A549 (cell line): ENCODE measurements at regions not wholly inside any gene's neighbourhood (a gene's known extent, or its start where the extent isn't known, plus 50 kb on each side); places are given as distances from the start of the nearest gene placed in this dataset.

ENCODE experiments used
- ATAC-seq, 2 experiments: fragments of 200-7000 bp in 1 of 2; fragments of >200 bp in 1 of 2; cut with Nextera tagmentation in 1 of 2; cut with Tn5 transposase in 1 of 2; 3 replicates each; pipeline versions ENCODE4 v1.8.0 to v1.9.1; 2018 to 2020; ENCODE audit warnings: mild to moderate bottlenecking in 1 of 2, moderate library complexity in 1 of 2
- CTCF ChIA-PET: fragments of 300-600 bp; sonication (Branson Sonifier 250); formaldehyde crosslinking; extraction: SDS; loops from one replicate; lab custom pipeline; 2021; ENCODE audit warnings: antibody characterized with exemption, inconsistent platforms; lab: Yijun Ruan, JAX
- POLR2A ChIA-PET: fragments of 350-600 bp; formaldehyde crosslinking; extraction: SDS; loops from one replicate; lab custom pipeline; 2021; ENCODE audit warnings: antibody characterized with exemption, inconsistent platforms; lab: Yijun Ruan, JAX
- DNase-seq, 2 experiments: peaks; one replicate each; pipeline versions ENCODE4 v3.0.0 to v3.0.0-alpha.2; 2011 to 2016; ENCODE audit warnings: low read depth in 1 of 2, low spot score in 1 of 2
- FAIRE-seq: peaks from 2 replicates; lab custom pipeline; 2011; peaks lifted over from hg19 to GRCh38; lab: Jason Lieb, UNC
- H3K27ac ChIP-seq, 2 experiments: fragments of >200 bp; sonication (Bioruptor Twin); formaldehyde crosslinking; 3 replicates each; pipeline ENCODE4 v1.5.1; 2016 to 2017
- H3K4me1 ChIP-seq: fragments of >200 bp; sonication (Bioruptor Twin); formaldehyde crosslinking; 3 replicates; pipeline ENCODE4 v1.6.1; 2016
- H3K4me2 ChIP-seq: fragments of >200 bp; sonication (Bioruptor Twin); formaldehyde crosslinking; 3 replicates; pipeline ENCODE4 v1.6.1; 2016
- H3K4me3 ChIP-seq: fragments of >200 bp; sonication (Bioruptor Twin); formaldehyde crosslinking; 3 replicates; pipeline ENCODE4 v1.5.1; 2016
- H3K9me3 ChIP-seq: fragments of >200 bp; sonication (Bioruptor Twin); formaldehyde crosslinking; 3 replicates; pipeline ENCODE4 v1.6.1; 2016
- CBX2 ChIP-seq: fragments of 200-600 bp; sonication (generic); IDR thresholded peaks from 2 replicates; pipeline ENCODE4 v1.6.1; 2016; ENCODE audit warnings: low read depth, mild to moderate bottlenecking, borderline replicate concordance
- CEBPB ChIP-seq, 2 experiments: fragments of >200 bp in 1 of 2; sonication (Bioruptor Twin) in 1 of 2; formaldehyde crosslinking in 1 of 2; IDR thresholded peaks; 2 replicates each; pipeline ENCODE4 v1.6.1; 2012 to 2016
- EHF ChIP-seq: fragments of 250-450 bp; sonication (Bioruptor Pico); IDR thresholded peaks from 2 replicates; pipeline ENCODE4 v1.5.0; 2020; ENCODE audit warnings: mild to moderate bottlenecking
- EHMT2 ChIP-seq: fragments of 200-600 bp; sonication (generic); IDR thresholded peaks from 2 replicates; pipeline ENCODE4 v1.6.1; 2016; ENCODE audit warnings: antibody characterized with exemption, low read depth, mild to moderate bottlenecking, moderate library complexity
- EP300 ChIP-seq, 2 experiments: fragments of >200 bp; sonication (Bioruptor Twin); formaldehyde crosslinking; IDR thresholded peaks; 2 replicates in 1 of 2; 3 replicates in 1 of 2; pipeline ENCODE4 v1.6.1; 2016 to 2017
- FOXS1 ChIP-seq: fragments of 250-450 bp; sonication (Bioruptor Pico); IDR thresholded peaks from 2 replicates; pipeline ENCODE4 v1.5.0; 2020; ENCODE audit warnings: mild to moderate bottlenecking, moderate library complexity
- HEYL ChIP-seq: fragments of 250-450 bp; sonication (Bioruptor Pico); IDR thresholded peaks from 2 replicates; pipeline ENCODE4 v1.8.0; 2021; ENCODE audit warnings: mild to moderate bottlenecking, moderate library complexity
- KDM5A ChIP-seq: fragments of 200-600 bp; sonication (generic); IDR thresholded peaks from 2 replicates; pipeline ENCODE4 v1.6.1; 2016; ENCODE audit warnings: antibody characterized with exemption, mild to moderate bottlenecking
- MAX ChIP-seq: IDR thresholded peaks from 2 replicates; pipeline ENCODE4 v1.6.1; 2012
- MAZ ChIP-seq: fragments of 150-350 bp; IDR thresholded peaks from 2 replicates; pipeline ENCODE4 v1.6.1; 2014; ENCODE audit warnings: antibody characterized with exemption, low read depth, low read length, borderline replicate concordance
- NPAS2 ChIP-seq: fragments of 250-450 bp; sonication (Bioruptor Pico); IDR thresholded peaks from 2 replicates; pipeline ENCODE4 v1.8.0; 2022; ENCODE audit warnings: mild to moderate bottlenecking, moderate library complexity, borderline replicate concordance
- NR3C1 ChIP-seq: fragments of >200 bp; sonication (Bioruptor Twin); formaldehyde crosslinking; IDR thresholded peaks from 3 replicates; pipeline ENCODE4 v1.6.1; 2017
- POLR2A ChIP-seq: IDR thresholded peaks from 2 replicates; pipeline ENCODE4 v1.6.1; 2012; ENCODE audit warnings: mild to moderate bottlenecking, low read length
- POLR2AphosphoS2 ChIP-seq: conservative IDR thresholded peaks from 2 replicates; pipeline ENCODE4 v1.6.1; 2012; ENCODE audit warnings: low read length, improper control_type of control experiment, inconsistent platforms
- RAD21 ChIP-seq, 2 experiments: fragments of >200 bp in 1 of 2; sonication (Bioruptor Twin) in 1 of 2; formaldehyde crosslinking in 1 of 2; IDR thresholded peaks in 1 of 2; conservative IDR thresholded peaks in 1 of 2; 2 replicates in 1 of 2; 3 replicates in 1 of 2; pipeline ENCODE4 v1.6.1; 2012 to 2018; ENCODE audit warnings: inconsistent platforms in 1 of 2
- RCOR1 ChIP-seq: fragments of 150-350 bp; IDR thresholded peaks from 2 replicates; pipeline ENCODE4 v1.6.1; 2014; ENCODE audit warnings: antibody characterized with exemption, low read length, low read depth
- RFX5 ChIP-seq: fragments of 450-650 bp; IDR thresholded peaks from 2 replicates; pipeline ENCODE4 v1.7.1; 2014; ENCODE audit warnings: antibody characterized with exemption, mild to moderate bottlenecking, moderate library complexity
- RNF2 ChIP-seq: fragments of 200-600 bp; sonication (generic); IDR thresholded peaks from 2 replicates; pipeline ENCODE4 v1.6.1; 2016; ENCODE audit warnings: low read depth, mild to moderate bottlenecking, antibody characterized with exemption, moderate library complexity, borderline replicate concordance
- SMC3 ChIP-seq: fragments of >200 bp; sonication (Bioruptor Twin); formaldehyde crosslinking; IDR thresholded peaks from 3 replicates; pipeline ENCODE4 v1.6.1; 2018; ENCODE audit warnings: inconsistent platforms
- TFCP2L1 ChIP-seq: fragments of 250-450 bp; sonication (Bioruptor Pico); IDR thresholded peaks from 2 replicates; pipeline ENCODE4 v1.5.0; 2021; ENCODE audit warnings: mild to moderate bottlenecking
- TP53 ChIP-seq: fragments of 250-450 bp; sonication (Bioruptor Pico); IDR thresholded peaks from 2 replicates; pipeline ENCODE4 v1.5.0; 2021; ENCODE audit warnings: mild to moderate bottlenecking, moderate library complexity
- ZNF302 ChIP-seq: fragments of 250-450 bp; sonication (Bioruptor Pico); IDR thresholded peaks from 2 replicates; pipeline ENCODE4 v1.9.0; 2021; ENCODE audit warnings: inconsistent platforms, mild to moderate bottlenecking, moderate library complexity
- WGBS: methylation state at CpG from one replicate; pipeline ENCODE4 v1.1.6; 2017; ENCODE audit errors: missing lambda C conversion rate; 5-methylcytosine and 5-hydroxymethylcytosine counted together
- TF ChIP-seq, protein P1 (sequence below): fragments of 250-450 bp; sonication (Bioruptor Pico); IDR thresholded peaks from 2 replicates; pipeline ENCODE4 v1.5.0; 2021; ENCODE audit warnings: mild to moderate bottlenecking, moderate library complexity, borderline replicate concordance
- TF ChIP-seq, protein P2 (sequence below): fragments of 200-600 bp; sonication (generic); IDR thresholded peaks from 2 replicates; pipeline ENCODE4 v1.6.1; 2016; ENCODE audit warnings: antibody characterized with exemption, mild to moderate bottlenecking, moderate library complexity

DNA sequence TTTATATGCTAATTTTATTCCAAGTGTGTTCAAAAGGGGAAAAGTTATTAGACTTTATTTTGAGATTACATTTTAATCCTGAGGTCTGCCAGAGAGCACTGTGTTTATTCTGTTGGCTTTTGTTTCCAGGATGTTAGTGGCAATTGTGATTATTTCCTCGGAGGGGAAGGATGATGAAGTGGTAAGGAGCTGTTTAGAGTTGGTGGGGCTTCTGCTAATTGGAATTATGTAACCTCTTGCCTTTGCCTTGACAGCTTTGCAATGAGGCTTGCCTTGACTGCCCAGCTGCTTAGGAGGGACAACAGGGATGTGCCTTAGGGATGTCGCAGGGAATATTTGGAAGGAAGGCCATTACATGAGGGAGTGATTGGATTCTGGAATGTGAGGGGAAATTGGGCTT, 89.7 kb upstream of the E2F8 start:
- no peak overlapping the region for H3K4me2 ChIP-seq
- ChIA-PET POLR2A (no interaction called here), CTCF (interaction anchor here (0.8 to 1.8 kb wide), 2 partner anchors 222 to 224 kb away, joined by 3 to 4 read pairs; no protein-coding TSS in a partner anchor)
- FAIRE-seq (no peak), ATAC-seq (no peak), DNase-seq (no peak)
- TF ChIP-seq MAZ (no peak), RAD21 (conservative IDR thresholded peaks at IDR 0.05 in 1 of 2, IDR thresholded peaks at IDR 0.05 in 1 of 2) (no peak), POLR2A (no peak), RNF2 (no peak), SMC3 (no peak), RCOR1 (no peak), EHMT2 (no peak), TFCP2L1 (CRISPR knock-in tag) (no peak), RFX5 (no peak), NR3C1 (no peak), TP53 (no peak), CBX2 (no peak), ZNF302 (CRISPR knock-in tag) (no peak), KDM5A (no peak), EP300 (IDR thresholded peaks at IDR 0.05) (no peak), POLR2AphosphoS2 (no peak), FOXS1 (CRISPR knock-in tag) (no peak), MAX (no peak)
- TF ChIP-seq, protein P1, sequence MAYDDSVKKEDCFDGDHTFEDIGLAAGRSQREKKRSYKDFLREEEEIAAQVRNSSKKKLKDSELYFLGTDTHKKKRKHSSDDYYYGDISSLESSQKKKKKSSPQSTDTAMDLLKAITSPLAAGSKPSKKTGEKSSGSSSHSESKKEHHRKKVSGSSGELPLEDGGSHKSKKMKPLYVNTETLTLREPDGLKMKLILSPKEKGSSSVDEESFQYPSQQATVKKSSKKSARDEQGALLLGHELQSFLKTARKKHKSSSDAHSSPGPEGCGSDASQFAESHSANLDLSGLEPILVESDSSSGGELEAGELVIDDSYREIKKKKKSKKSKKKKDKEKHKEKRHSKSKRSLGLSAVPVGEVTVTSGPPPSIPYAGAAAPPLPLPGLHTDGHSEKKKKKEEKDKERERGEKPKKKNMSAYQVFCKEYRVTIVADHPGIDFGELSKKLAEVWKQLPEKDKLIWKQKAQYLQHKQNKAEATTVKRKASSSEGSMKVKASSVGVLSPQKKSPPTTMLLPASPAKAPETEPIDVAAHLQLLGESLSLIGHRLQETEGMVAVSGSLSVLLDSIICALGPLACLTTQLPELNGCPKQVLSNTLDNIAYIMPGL (CRISPR knock-in tag) = no peak
- H3K4me3 ChIP-seq = no peak overlapping the region
- 15% methylated on average over 2 of the region's 2 CpGs for WGBS
- no peaks in the 10 kb centered on the region for H3K4me1 ChIP-seq
- H3K27ac ChIP-seq = no peak overlapping the region
- no peaks in the 10 kb centered on the region for H3K9me3 ChIP-seq

GRCh38 chr11:19329970-19330369, 89.2 kb upstream of the E2F8 start:
- ChIA-PET POLR2A (no interaction called here), CTCF (interaction anchor here (0.8 to 1.8 kb wide), 2 partner anchors 222 to 224 kb away, joined by 3 to 4 read pairs; no protein-coding TSS in a partner anchor)
- Histone ChIP-seq H3K4me2 (no peak overlapping the region), H3K27ac (no peak overlapping the region), H3K9me3 (no peaks in the 10 kb centered on the region), H3K4me1 (no peaks in the 10 kb centered on the region), H3K4me3 (no peak overlapping the region)
- no peak for FAIRE-seq
- TF ChIP-seq EHF (no peak), CBX2 (no peak), MAX (no peak), POLR2AphosphoS2 (no peak), CEBPB (IDR thresholded peaks at IDR 0.05) (no peak), HEYL (CRISPR knock-in tag) (no peak), EHMT2 (no peak), TP53 (no peak), NPAS2 (CRISPR knock-in tag) (no peak)
- TF ChIP-seq, protein P2, sequence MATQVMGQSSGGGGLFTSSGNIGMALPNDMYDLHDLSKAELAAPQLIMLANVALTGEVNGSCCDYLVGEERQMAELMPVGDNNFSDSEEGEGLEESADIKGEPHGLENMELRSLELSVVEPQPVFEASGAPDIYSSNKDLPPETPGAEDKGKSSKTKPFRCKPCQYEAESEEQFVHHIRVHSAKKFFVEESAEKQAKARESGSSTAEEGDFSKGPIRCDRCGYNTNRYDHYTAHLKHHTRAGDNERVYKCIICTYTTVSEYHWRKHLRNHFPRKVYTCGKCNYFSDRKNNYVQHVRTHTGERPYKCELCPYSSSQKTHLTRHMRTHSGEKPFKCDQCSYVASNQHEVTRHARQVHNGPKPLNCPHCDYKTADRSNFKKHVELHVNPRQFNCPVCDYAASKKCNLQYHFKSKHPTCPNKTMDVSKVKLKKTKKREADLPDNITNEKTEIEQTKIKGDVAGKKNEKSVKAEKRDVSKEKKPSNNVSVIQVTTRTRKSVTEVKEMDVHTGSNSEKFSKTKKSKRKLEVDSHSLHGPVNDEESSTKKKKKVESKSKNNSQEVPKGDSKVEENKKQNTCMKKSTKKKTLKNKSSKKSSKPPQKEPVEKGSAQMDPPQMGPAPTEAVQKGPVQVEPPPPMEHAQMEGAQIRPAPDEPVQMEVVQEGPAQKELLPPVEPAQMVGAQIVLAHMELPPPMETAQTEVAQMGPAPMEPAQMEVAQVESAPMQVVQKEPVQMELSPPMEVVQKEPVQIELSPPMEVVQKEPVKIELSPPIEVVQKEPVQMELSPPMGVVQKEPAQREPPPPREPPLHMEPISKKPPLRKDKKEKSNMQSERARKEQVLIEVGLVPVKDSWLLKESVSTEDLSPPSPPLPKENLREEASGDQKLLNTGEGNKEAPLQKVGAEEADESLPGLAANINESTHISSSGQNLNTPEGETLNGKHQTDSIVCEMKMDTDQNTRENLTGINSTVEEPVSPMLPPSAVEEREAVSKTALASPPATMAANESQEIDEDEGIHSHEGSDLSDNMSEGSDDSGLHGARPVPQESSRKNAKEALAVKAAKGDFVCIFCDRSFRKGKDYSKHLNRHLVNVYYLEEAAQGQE = no peak
- ATAC-seq = no peak
- 82% methylated on average over 1 of the region's 1 CpG for WGBS
- no peak for DNase-seq
